Stimulated activated naive CD8-positive, alpha-beta T cell treated with anti-CD3 and anti-CD28 coated beads, Interleukin-15, Interleukin-2, amounts not matched to agents 100 U/mL and 50 U/mL, for 24 hours (primary cell): ENCODE measurements at regions not wholly inside any gene's neighbourhood (a gene's known extent, or its start where the extent isn't known, plus 50 kb on each side); places are given as distances from the start of the nearest gene placed in this dataset.
"Not testable (repeated sequence)": the region's sequence is repeated elsewhere in the genome, so short reads cannot be mapped to it uniquely, and the experiment has no call there.

Source experiments
- ATAC-seq: fragments of 150-1000 bp; cut with Tn5 transposase; one replicate; pipeline ENCODE4 v1.10.0; 2021
- DNase-seq: peaks from one replicate; pipeline ENCODE4 v3.0.0; 2021

DNA sequence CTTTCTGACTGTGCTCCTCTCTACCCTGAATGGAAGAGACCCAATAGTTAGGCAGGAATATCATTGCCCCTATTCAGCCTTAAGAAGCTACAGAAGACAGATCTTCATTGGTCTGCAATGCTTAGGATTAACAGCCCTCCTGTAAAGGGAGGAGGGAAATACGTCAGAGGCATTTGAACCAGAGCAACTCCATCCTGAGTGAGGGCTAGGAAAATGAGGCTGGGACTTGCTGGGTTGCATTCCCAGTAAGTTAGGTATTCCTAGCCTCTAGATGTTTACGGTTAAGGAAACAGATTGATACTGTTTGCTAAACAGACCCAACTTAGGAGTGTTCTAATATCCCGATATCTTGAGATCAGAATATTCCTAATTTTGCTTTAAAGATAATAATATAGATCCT, 63.5 kb downstream of the PCDH18 start:
- DNase-seq = no peak
- ATAC-seq = no peak

DNA sequence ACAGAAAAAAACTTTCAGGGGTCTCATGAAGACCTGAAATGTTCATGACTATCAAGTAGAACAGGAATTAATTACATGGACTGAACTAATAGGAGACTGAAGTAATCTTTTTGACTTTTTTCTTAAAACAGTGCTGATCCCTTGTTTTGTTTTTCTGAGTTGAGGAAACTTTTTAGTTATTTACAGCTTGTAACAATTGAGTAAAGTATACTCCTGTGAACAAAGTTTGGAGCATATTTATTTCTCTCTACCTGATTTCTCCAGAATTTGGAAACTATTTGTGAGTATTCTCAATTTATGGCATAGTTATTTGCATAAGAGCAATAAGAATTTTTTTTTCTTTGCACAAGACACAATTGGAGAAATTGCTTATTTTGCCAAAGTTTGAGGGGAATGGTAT, 64.8 kb downstream of the PCDH18 start:
- no peak for DNase-seq
- ATAC-seq = no peak

DNA sequence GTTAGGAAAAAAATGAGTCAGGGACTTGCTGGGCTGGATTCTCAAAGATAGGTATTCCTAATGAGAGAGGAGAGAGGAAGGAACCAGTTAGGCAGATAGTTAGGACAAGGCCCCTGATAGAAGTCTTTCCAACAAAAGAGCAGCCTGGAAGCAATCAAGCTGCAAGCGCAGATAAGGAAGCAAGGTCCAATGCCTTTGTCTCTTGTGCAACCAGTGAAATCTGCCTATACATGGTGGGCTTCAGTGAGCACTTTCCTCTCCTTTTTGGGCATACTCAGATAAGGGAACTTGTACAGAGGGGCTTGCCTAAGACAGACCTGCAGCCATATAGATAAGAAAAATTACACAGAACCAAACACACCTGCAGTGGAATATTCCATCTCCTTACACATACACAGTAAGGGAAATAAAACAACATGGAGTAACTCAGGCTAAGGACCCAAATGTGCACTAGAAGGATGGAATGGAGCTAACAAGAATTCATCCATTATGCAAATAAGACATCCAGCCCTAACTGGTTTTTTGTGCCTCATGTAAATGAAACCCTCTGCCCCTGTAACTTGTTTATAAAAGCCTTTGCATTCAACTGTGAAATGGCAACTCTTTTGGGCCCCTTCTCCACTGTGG, 68.8 kb downstream of the PCDH18 start:
- ATAC-seq = no peak
- DNase-seq = no peak

DNA sequence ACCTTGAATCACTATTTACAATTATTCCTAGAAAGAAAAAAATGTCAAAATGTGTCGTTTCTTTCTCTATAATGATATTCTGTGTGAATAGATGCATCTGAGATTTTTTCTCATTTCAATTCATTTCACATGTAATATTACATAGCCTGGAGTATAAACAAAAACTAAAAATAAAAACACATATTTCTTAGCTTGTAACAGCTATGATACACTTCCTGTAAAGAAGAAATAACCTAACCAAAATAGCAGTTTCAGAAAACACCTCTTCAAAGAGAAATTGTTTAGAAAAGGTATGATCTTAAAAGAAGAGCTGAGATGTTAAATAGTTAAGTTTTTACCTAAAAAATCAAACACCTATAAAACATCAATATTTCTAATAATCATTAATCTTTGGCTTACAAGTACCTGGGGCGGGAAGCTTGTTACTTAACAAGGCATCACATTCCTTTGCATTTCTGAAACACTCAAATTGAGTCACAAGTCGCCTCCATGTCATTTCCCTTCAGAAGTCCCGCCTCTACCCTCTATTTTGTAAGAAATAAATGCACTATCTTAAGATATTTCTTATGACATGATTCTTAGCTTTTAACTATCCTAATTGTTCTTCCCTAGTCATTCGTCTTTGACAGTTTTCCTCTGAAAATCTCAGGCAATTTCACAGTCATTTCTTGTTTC, 76.5 kb downstream of the PCDH18 start:
- DNase-seq = no peak
- ATAC-seq = no peak

DNA sequence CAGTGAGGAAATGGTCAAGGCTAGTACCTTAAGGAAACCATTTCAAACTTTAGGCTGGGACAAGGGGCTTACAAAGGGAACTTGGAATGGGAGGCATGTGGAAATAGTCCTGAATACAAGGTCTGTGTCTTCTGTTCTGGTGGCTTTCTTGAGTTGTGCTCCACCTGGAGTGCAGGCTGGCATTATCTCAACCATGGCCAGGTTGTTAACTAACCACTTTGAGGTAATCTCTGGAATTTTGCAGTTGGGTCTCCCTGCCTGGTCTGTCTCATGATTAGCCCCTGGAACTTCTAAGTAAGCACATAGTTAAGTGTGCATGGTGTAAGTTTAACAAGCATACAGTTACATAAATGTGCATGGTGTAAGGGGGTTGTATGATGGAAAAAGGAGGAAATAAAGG, 77.5 kb downstream of the PCDH18 start:
- DNase-seq = no peak
- no peak for ATAC-seq

DNA sequence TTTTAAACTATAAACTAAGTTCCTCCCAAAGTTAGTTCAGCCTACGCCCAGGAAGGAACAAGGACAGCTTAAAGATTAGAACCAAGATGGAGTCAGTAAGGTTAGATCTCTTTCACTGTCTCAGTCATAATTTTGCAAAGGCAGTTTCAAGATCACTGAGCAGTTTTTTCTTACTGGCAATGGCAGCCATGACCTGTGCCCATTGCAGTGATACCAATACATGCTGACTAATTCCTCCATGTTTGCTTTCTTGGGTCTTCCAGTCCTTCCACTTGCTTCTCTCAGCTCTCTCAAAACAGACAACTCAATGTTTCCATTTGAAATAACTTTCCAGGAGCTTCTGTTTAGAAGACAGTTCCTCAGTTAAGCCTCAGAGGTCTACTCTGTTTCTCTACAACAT, 79.5 kb downstream of the PCDH18 start:
- DNase-seq = no peak
- ATAC-seq = no peak

DNA sequence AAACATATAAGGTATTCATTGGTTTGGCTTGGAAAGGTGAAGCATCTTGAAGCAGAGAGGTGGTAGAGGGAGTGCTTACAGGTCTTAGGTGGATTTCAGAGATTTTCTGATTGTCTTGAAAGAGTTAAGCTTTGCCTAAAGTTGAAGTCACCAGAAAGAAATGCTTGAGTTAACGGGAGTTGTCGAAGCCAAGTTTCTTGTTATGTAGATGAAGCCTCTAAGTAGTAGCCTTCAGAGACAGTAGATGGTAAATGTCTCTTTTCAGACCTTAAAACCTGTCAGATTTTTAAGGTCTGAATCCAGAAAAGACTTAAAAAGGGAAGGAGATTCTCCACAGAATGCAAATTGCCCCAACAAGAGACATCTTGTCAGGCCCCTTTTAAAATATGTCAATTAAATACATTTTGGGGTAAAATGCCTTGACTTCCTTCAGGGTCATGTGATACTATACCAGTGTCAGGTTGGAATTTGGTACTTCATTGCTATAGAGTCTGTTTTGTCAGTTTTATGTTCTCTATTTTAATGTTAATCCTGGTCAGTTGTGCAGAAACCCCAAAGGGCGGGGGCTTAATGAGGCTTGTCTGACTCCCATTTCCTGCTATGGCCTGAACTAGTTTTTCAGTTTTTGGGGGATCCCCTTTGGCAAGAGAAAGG, 81.0 kb downstream of the PCDH18 start:
- no peak for ATAC-seq
- no peak for DNase-seq

DNA sequence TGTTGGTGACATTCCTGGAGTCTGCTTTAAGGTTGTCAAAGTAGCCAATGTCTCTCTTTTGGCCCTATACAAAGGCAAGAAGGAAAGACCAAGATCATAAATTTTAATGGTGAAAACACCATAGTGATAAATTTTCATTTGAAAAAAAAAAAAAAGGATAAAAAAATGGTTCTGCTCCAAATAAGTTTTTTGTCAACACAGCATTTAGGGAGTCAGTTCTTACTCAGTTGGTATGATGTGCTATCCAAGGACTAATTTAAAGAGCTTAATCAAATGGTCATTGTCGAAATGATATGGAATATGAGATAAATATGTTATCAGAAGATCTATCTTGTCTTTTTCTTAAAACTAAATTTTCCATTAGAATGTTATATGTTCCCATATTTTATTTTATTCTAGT, 83.9 kb downstream of the PCDH18 start:
- DNase-seq (no peak), ATAC-seq (no peak)

DNA sequence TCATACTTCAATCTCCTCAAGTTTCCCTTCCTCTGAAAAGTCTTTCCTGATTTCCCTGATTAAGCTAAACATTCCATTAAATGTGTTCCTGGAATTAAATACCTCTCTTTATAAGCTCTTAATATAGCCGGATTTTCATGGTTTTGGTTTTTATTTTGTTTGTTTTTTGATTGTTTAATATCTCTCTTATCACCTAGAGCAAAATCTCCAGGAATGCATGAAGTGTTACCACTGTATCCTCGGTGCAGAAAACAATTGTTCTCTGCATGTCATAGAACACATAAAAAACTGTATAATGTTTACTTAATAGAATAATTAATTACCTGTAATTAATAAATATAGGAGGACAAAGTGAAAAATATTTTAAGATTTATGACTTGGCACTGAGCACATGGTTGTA, 86.2 kb downstream of the PCDH18 start:
- ATAC-seq (no peak), DNase-seq (no peak)

DNA sequence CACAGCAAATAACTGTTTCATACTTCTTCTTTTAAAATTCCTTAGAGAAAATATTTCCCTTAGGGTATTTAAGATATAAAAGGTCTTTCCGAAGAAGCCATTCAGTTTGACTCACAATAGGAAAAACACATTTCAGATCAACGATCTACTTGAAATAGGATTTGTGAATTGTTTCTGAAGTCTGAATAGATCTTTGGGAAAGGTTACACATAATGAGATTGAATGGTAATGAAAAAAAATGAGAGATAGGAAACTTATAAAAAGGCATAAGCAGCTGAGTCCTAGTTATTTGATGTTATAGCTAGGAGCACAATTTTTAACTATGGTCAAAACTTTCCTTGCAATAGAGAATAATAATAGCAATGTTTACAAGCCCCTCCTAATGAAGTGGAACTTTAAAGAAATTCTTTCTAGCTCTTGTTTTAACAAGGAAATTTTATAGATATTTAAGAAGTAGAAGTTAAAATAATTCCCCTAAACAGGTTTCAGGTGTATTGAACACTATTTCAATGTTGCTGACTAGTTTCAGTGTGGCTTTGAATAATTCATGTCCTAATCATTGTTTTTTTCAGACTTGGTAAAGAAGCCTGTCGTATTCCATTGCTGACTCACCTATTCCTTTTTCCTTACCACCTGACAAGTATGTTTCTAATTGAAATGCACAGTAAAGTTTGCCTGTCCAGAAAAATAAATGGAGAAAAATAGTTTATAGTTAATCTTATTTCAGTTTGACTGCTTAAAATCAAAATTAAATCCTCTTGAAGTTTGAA, 89.1 kb downstream of the PCDH18 start:
- DNase-seq (no peak), ATAC-seq (no peak)

DNA sequence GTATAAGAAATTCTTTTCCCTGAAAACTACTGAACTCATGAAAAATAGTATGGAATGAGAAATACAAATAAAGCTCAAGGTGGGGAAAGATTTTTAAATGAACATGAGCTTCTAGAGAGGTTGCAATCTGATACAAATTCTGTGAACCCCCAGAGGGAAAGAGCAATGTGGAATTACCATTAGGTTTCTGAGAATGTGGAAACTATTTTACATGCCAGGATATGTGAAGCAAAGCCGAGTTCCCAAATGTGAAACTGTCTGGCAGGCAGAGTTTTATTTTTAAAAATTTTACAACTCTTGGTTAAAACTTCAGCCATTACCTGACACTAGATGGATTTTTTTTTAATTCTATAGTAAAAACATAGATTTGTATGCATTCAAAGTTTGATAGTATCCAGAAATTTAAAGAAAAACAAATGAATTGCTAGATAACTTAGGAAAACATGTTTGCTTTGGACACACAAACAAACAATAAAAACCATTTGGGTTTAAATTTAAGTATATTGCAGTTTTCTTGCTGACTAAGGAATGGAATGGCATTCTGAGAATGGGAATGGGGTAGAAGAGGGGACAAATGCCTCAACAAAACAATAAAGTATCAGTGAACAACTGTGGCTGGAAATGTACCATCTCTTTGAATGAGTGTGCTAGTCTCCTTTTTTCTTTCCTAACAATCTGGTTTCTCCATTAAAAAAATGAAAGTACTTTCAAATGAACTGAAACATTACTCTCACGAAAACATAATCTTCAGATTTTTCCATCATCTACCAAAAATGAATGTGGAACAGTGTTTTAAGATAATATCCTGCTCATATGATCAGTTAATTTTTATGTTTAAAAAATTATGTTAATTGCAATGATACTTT, 99.6 kb downstream of the PCDH18 start:
- ATAC-seq (no peak), DNase-seq (no peak)

DNA sequence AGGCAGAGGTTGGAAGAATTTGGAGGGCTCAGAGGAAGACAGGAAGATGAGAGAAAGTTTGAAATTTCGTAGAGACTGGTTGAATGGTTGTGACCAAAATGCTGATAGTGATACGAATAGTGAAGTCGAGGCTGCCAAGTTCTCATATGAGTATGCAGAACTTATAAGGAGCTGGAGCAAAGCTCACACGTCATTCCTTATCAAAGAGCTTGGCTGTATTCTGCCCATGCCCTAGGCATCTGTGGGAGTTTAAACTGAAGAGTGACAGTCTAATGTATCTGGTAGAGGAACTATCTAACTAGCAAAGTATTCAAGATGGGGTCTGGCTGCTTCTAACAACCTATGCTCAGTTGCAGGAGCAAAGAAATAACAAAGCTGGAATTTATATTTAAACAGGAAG, 102.1 kb downstream of the PCDH18 start:
- no peak for DNase-seq
- ATAC-seq = no peak

DNA sequence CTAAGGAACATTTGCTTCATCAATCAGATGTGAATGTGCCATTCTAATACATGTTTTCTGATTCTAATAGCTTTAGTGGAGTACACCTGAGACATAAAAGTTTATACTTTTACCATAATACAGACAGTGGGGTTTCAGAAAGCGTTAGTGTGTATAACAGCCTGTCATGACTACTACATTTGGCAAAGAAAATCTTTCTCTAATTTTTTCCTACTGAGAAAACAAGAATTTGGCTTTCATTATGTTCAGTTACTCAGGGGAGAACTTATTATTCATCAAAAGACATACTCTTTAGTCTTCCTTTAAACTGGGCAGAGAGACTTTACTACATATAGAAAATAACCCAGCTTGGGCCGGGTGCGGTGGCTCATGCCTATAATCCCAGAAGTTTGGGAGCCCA, 104.9 kb downstream of the PCDH18 start:
- no peak for ATAC-seq
- DNase-seq = no peak

DNA sequence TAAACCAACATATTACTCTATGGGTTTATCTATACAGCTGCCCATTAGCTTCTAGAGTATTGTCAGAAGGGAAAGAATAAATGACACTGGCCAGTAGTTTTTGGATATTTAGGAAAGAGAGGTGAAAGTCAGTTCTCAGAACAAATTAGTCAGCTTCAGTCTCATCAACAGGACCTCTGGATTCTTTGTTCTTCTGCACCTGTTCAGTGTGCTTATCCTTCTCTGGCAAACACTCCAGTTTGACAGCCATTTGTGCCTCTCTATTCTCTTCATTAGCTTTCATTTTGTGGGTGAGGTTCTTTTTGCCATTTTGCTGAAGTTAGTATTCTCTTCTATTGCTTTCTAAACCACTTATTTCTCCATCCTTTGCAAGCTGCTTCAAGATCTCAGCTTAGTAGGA, 107.0 kb downstream of the PCDH18 start:
- no peak for ATAC-seq

DNA sequence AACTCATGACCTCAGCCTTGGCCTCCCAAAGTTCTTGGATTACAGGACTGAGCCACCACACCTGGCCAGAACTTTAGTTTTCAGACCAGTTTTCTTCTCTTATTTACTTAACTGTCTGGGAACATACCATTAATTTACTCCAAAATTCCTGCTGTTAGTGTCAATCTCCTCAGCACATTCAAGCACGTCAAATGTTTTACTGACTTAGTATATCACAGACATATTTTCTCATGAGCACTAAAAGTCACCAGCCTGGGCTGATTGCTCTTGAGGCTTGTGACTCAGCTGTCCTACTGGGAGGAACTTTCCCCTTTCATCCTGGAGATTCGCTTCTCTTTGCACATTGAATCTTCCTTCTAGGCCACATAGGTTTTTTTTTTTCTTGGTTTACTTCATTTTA, 109.6 kb downstream of the PCDH18 start:
- ATAC-seq (no peak), DNase-seq (no peak)

More for the DNA sequence above, 107.0 kb downstream of the PCDH18 start:
- no peak for DNase-seq

DNA sequence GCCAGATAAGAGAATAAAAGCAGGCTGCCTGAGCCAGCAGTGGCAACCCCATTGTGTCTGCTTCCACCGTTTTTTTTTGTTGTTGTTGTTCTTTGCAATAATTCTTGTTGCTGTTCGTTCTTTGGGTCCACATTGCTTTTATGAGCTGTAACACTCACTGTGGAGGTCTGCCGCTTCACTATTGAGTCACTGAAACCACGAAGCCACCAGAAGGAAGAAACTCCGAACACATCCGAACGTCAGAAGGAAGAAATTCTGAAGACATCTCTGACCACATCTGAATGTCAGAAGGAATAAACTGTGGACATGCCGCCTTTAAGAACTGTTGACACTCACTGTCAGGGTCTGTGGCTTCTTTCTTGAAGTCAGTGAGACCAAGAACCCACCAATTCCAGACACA, 110.5 kb downstream of the PCDH18 start:
- no peak for ATAC-seq
- DNase-seq = no peak

DNA sequence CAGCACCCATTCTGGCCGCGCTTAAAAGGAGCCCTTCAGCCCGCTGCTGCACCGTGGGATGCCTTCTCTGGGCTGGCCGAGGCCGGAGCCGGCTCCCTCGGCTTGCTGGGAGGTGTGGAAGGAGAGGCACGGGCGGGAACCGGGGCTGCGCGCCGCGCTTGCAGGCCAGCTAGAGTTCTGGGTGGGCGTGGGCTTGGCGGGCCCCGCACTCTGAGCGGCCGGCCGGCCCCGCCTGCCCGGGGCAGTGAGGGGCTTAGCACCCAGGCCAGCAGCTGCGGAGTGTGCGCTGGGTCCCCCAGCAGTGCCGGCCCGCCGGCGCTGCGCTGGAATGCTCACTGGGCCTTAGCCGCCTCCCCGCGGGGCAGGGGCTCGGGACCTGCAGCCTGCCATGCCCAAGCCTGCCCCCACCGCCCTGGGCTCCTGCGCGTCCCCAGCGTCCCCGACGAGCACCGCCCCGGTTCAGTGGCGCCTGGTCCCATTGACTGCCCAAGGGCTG, 111.3 kb downstream of the PCDH18 start:
- ATAC-seq (no peak), DNase-seq (no peak)

DNA sequence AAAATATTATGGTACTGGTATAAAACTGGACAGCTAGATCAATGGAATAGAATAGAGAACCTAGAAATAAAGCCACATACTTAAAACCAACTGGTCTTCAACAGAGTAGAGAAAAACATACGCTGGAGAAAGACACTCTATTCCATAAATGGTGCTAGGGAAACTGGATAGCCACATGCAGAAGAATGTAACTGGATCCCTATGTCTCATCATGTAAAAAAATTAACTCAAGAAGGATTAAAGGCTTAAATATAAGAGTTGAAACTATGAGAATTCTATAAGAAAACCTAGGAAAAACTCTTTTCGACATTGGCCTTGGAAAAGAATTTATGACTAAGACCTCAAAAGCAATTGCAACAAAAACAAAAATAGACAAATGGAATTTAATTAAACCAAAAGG, 114.6 kb downstream of the PCDH18 start:
- no peak for DNase-seq
- ATAC-seq = no peak

DNA sequence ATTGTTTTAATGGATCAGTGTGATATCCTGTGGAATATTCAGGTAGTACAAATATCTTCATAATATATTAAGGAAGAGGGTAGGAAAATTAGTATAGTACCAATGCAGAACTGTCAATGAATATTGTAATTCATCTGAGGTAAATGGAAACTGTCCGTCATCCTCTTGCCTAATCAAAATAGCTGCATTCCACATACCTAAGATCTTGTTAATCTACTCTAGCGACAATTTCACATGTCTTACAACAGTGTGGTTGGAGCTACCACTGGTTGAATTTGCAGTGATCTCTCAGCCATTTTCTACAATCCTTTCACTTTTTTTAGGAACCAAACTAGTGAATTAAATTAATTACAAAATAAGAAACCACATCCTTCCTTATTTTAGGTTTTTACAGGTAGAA, 117.5 kb downstream of the PCDH18 start:
- DNase-seq (no peak), ATAC-seq (no peak)

DNA sequence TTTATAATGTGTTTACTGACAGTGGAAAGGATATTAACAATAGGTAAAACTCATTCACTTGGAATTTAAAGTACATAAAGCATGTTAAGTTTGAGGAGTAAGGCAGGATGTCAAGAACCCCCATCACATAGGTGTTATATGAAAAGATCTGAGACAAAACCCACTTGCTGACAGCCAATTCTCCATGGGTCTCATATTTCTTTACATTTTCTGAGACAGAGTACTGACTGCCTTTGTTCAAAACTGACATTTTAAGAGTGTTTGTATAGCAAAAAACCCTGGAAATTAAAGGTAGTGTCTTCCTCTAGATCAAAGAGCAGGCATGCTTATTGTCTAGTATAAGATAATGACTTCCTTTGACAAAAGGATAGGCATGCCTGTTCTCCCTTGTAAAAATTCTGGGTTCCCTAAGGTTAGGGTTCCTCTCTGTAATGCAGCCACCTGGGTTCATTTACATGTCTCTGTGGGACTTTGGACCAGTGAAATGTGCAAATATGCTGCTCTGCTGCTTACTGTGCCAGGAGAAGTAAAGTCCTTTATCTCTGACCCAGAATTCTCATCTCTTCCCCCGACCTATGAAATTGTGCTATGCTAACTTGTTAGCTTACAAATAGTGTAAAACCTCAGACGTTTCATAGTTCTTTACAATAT, 123.6 kb downstream of the PCDH18 start:
- DNase-seq = no peak
- ATAC-seq = no peak

DNA sequence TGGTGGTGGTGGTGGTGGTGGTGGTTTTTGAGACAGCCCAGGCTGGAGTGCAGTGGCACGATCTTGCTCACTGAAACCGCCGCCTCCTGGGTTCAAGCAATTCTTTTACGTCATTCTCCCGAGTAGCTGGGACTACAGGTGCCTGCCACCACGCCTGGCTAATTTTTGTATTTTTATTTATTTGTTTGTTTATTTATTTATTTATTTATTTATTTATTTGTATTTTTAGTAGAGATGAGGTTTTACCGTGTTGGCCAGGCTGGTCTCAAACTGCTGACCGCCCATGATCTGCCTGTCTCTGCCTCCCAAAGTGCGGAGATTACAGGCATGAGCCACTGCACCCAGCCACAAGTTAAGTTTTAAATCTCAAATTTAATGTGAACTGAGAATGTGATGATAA, 126.5 kb downstream of the PCDH18 start:
- not testable (repeated sequence) for ATAC-seq, DNase-seq
